Uterus (tissue), 3 donors: ENCODE measurements at regions not wholly inside any gene's neighbourhood (a gene's known extent, or its start where the extent isn't known, plus 50 kb on each side); places are given as distances from the start of the nearest gene placed in this dataset.

ENCODE experiments used
- DNase-seq, 2 donors: peaks; one replicate each; pipeline ENCODE4 v3.0.0-alpha.2; 2019 to 2020
- H3K27ac ChIP-seq, 2 donors: fragments of 200-600 bp; sonication (generic); 1 replicate in 1 of 2; 2 replicates in 1 of 2; pipeline ENCODE4 v1.5.1; 2016 to 2018
- H3K27me3 ChIP-seq, 2 donors: fragments of 200-600 bp; sonication (generic); one replicate each; pipeline ENCODE4 v1.5.1; 2018 to 2019; ENCODE audit warnings: control low read depth in 1 of 2
- H3K36me3 ChIP-seq, 2 donors: fragments of 200-600 bp; sonication (generic); one replicate each; pipeline ENCODE4 v1.5.1; 2019; ENCODE audit warnings: control low read depth in 1 of 2
- H3K4me1 ChIP-seq, 2 donors: fragments of 200-600 bp; sonication (generic); one replicate each; pipeline ENCODE4 v1.5.1; 2018 to 2019; ENCODE audit warnings: control low read depth in 1 of 2
- H3K4me3 ChIP-seq, 2 donors: fragments of 200-600 bp; sonication (generic); 1 replicate in 1 of 2; 2 replicates in 1 of 2; pipeline ENCODE4 v1.5.1; 2018 to 2019; ENCODE audit warnings: mild to moderate bottlenecking in 1 of 2
- H3K9me3 ChIP-seq, 2 donors: fragments of 200-600 bp; sonication (generic); one replicate each; pipeline ENCODE4 v1.5.1; 2019; ENCODE audit warnings: control low read depth in 1 of 2
- CTCF ChIP-seq, 4 experiments: fragments of 200-600 bp in 2 of 4; fragments of 450-650 bp in 2 of 4; sonication (generic) in 2 of 4; IDR thresholded peaks; one replicate each; pipeline ENCODE4 v1.5.1; 2016 to 2019; ENCODE audit warnings: antibody characterized with exemption in 4 of 4, mild to moderate bottlenecking in 2 of 4, moderate library complexity in 1 of 4
- POLR2A ChIP-seq, 2 donors: fragments of 450-650 bp; IDR thresholded peaks; one replicate each; pipeline ENCODE4 v1.6.1; 2016; ENCODE audit warnings: antibody characterized with exemption in 2 of 2, mild to moderate bottlenecking in 1 of 2, moderate library complexity in 1 of 2
- intact Hi-C: fragments of 100-400 bp; cut with DNase I; formaldehyde crosslinking; loops from one replicate; pipeline ENCODE4 v1.15.1; 2023; ENCODE audit warnings: low total_unique reads
- donor health status: DM: yes; HTN: yes; CAD: no.

GRCh38 chr20:57030611-57031600, 235.5 kb downstream of the BMP7 start:
- Histone ChIP-seq H3K4me3 (no peak overlapping the region), H3K36me3 (no peaks in the 10 kb centered on the region), H3K4me1 (no peaks in the 10 kb centered on the region), H3K9me3 (no peaks in the 10 kb centered on the region), H3K27ac (no peak overlapping the region), H3K27me3 (no peaks in the 10 kb centered on the region)
- no peak for TF ChIP-seq CTCF (IDR thresholded peaks at IDR 0.05)
- intact Hi-C loops = no loop called here
- no peak for DNase-seq

GRCh38 chr20:57031867-57032355, 234.5 kb downstream of the BMP7 start:
- Histone ChIP-seq H3K36me3 (no peaks in the 10 kb centered on the region), H3K4me1 (no peaks in the 10 kb centered on the region), H3K27me3 (no peaks in the 10 kb centered on the region), H3K9me3 (no peaks in the 10 kb centered on the region), H3K4me3 (no peak overlapping the region), H3K27ac (no peak overlapping the region)
- TF ChIP-seq POLR2A (IDR thresholded peaks at IDR 0.05) = no peak
- no peak for TF ChIP-seq CTCF (IDR thresholded peaks at IDR 0.05)
- intact Hi-C loops = no loop called here
- DNase-seq = no peak

GRCh38 chr20:57032847-57033246, 233.6 kb downstream of the BMP7 start:
- TF ChIP-seq POLR2A (IDR thresholded peaks at IDR 0.05) (no peak), CTCF (IDR thresholded peaks at IDR 0.05) (no peak)
- intact Hi-C loops = no loop called here
- Histone ChIP-seq H3K36me3 (no peaks in the 10 kb centered on the region), H3K4me1 (no peaks in the 10 kb centered on the region), H3K9me3 (no peaks in the 10 kb centered on the region), H3K4me3 (no peak overlapping the region), H3K27ac (no peak overlapping the region), H3K27me3 (no peaks in the 10 kb centered on the region)
- no peak for DNase-seq

- Histone ChIP-seq H3K36me3 (no peaks in the 10 kb centered on the region), H3K9me3 (no peaks in the 10 kb centered on the region), H3K4me3 (no peak overlapping the region), H3K4me1 (peaks cover 0 to 5% of the 10 kb centered on the region in 2 donors), H3K27me3 (no peaks in the 10 kb centered on the region), H3K27ac (no peak overlapping the region)
- DNase-seq = no peak
- no peak for TF ChIP-seq CTCF (IDR thresholded peaks at IDR 0.05)
- intact Hi-C loops = no loop called here
These were observed 232.4 kb downstream of the BMP7 start for GRCh38 chr20:57034001-57034400.

- intact Hi-C loops = no loop called here
- Histone ChIP-seq H3K4me3 (no peak overlapping the region), H3K27me3 (no peaks in the 10 kb centered on the region), H3K9me3 (no peaks in the 10 kb centered on the region), H3K27ac (no peak overlapping the region), H3K4me1 (peaks cover 5 to 9% of the 10 kb centered on the region in 2 donors), H3K36me3 (no peaks in the 10 kb centered on the region)
- TF ChIP-seq CTCF (IDR thresholded peaks at IDR 0.05) = no peak
- no peak for TF ChIP-seq POLR2A (IDR thresholded peaks at IDR 0.05)
- no peak for DNase-seq
These were observed 228.8 kb downstream of the BMP7 start for GRCh38 chr20:57037689-57038088.
